ENCODE measurements at regions not wholly inside any gene's neighbourhood (a gene's known extent, or its start where the extent isn't known, plus 50 kb on each side); places are given as distances from the start of the nearest gene placed in this dataset.
"Not testable (repeated sequence)": the region's sequence is repeated elsewhere in the genome, so short reads cannot be mapped to it uniquely, and the experiment has no call there.

DNA sequence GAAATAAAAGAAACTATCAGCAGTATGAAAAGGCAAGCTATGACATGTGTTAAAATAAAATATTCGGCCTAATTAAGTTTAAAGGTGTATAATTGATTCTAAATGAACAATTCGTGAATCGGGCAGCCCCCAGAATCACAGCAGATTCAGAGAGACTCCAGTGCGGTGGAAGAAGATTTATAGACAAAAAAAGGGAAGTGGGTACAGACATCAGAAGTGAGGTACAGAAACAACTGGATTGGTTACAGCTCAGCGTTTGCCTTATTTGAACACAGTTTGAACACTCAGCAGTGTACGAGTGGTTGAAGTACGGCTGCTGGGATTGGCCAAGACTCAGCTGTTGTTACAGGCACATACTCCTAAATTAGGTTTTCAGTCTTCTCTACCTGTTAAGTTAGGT lies 113.1 kb downstream of the POU4F1 start:
- H3K9me2 ChIP-seq (replicated peaks; ENCODE audit: insufficient read depth, low read length); H3K4me1 ChIP-seq (ENCODE audit: low read length); DNase-seq; H3K27me3 ChIP-seq (ENCODE audit: low read length); H2AFZ ChIP-seq (ENCODE audit: low read length); H3K9ac ChIP-seq (ENCODE audit: low read length); H4K20me1 ChIP-seq (ENCODE audit: insufficient read depth, low read depth, low read length); H3K36me3 ChIP-seq (ENCODE audit: insufficient read depth, low read length); H3K9me3 ChIP-seq (ENCODE audit: low read length); H3K4me2 ChIP-seq (ENCODE audit: low read depth, low read length, poor library complexity, severe bottlenecking); H3K4me3 ChIP-seq (ENCODE audit: low read length); H3K79me2 ChIP-seq (ENCODE audit: low read length); H3K27ac ChIP-seq (ENCODE audit: low read length): not testable (repeated sequence)

DNA sequence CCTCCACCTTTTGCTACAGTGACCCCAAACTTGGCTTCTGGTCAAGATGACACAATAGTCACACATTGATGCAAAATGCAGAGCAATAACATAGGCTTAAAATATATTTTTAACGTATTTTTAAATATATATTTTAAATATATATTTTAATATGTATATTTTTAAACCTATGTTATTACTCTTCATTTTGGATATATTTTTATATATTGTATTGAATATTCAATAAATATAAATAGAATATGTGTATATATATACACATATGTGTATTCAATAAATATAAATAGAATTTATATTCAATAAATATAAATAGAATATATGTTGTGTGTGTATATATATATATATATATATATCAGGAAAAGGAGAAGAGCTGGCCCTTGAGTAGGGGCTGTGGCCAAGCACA lies 115.6 kb downstream of the POU4F1 start:
- Histone ChIP-seq H3K9me2 (replicated peaks; ENCODE audit: insufficient read depth, low read length) (no peaks in the 10 kb centered on the region), H3K27me3 (ENCODE audit: low read length) (no peaks in the 10 kb centered on the region), H2AFZ (ENCODE audit: low read length) (no peak overlapping the region), H3K4me3 (ENCODE audit: low read length) (no peak overlapping the region), H3K79me2 (ENCODE audit: low read length) (no peaks in the 10 kb centered on the region), H3K9ac (ENCODE audit: low read length) (no peak overlapping the region), H4K20me1 (ENCODE audit: insufficient read depth, low read depth, low read length) (no peaks in the 10 kb centered on the region), H3K36me3 (ENCODE audit: insufficient read depth, low read length) (no peaks in the 10 kb centered on the region), H3K4me2 (ENCODE audit: low read depth, low read length, poor library complexity, severe bottlenecking) (no peak overlapping the region), H3K4me1 (ENCODE audit: low read length) (no peaks in the 10 kb centered on the region), H3K9me3 (ENCODE audit: low read length) (no peaks in the 10 kb centered on the region), H3K27ac (ENCODE audit: low read length) (no peak overlapping the region)
- DNase-seq, result no peak

GRCh38 chr13:78485803-78486202 lies 117.5 kb downstream of the POU4F1 start:
- Histone ChIP-seq H3K9me3 (ENCODE audit: low read length) (no peaks in the 10 kb centered on the region), H3K36me3 (ENCODE audit: insufficient read depth, low read length) (no peaks in the 10 kb centered on the region), H3K4me2 (ENCODE audit: low read depth, low read length, poor library complexity, severe bottlenecking) (no peak overlapping the region), H3K4me3 (ENCODE audit: low read length) (no peak overlapping the region), H2AFZ (ENCODE audit: low read length) (no peak overlapping the region), H3K27ac (ENCODE audit: low read length) (no peak overlapping the region), H4K20me1 (ENCODE audit: insufficient read depth, low read depth, low read length) (no peaks in the 10 kb centered on the region), H3K9me2 (replicated peaks; ENCODE audit: insufficient read depth, low read length) (no peaks in the 10 kb centered on the region), H3K27me3 (ENCODE audit: low read length) (no peaks in the 10 kb centered on the region), H3K9ac (ENCODE audit: low read length) (no peak overlapping the region), H3K4me1 (ENCODE audit: low read length) (no peaks in the 10 kb centered on the region), H3K79me2 (ENCODE audit: low read length) (no peaks in the 10 kb centered on the region)
- no peak for DNase-seq

DNA sequence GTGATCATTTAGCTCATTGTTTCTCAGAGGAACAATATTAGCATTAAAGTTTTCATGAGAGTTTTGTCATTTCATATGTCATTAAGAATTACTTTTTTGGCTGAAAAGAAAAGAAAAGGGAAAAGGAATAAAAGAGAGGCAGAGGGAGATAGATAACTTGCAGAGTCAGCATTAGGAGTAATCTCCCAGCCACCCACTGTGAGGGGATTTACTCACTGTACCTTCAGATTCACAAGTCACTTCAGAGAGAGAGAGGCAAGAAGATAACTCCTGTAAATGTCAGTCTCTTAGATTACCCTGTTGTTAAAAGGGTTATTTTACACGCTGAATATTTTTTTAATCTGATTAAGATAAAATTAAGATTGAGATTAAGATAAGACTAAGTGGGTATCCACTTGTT lies 125.2 kb downstream of the POU4F1 start:
- Histone ChIP-seq H3K36me3 (ENCODE audit: insufficient read depth, low read length) (no peaks in the 10 kb centered on the region), H2AFZ (ENCODE audit: low read length) (no peak overlapping the region), H3K4me1 (ENCODE audit: low read length) (no peaks in the 10 kb centered on the region), H3K9me2 (replicated peaks; ENCODE audit: insufficient read depth, low read length) (no peaks in the 10 kb centered on the region), H3K27me3 (ENCODE audit: low read length) (no peaks in the 10 kb centered on the region), H3K79me2 (ENCODE audit: low read length) (no peaks in the 10 kb centered on the region), H3K9me3 (ENCODE audit: low read length) (no peaks in the 10 kb centered on the region), H3K4me3 (ENCODE audit: low read length) (no peak overlapping the region), H4K20me1 (ENCODE audit: insufficient read depth, low read depth, low read length) (no peaks in the 10 kb centered on the region), H3K27ac (ENCODE audit: low read length) (no peak overlapping the region), H3K9ac (ENCODE audit: low read length) (no peak overlapping the region), H3K4me2 (ENCODE audit: low read depth, low read length, poor library complexity, severe bottlenecking) (no peak overlapping the region)
- no peak for DNase-seq

- Histone ChIP-seq H2AFZ (ENCODE audit: low read length) (no peak overlapping the region), H3K9me3 (ENCODE audit: low read length) (no peaks in the 10 kb centered on the region), H3K4me3 (ENCODE audit: low read length) (no peak overlapping the region), H3K9ac (ENCODE audit: low read length) (no peak overlapping the region), H3K9me2 (replicated peaks; ENCODE audit: insufficient read depth, low read length) (no peaks in the 10 kb centered on the region), H3K79me2 (ENCODE audit: low read length) (no peaks in the 10 kb centered on the region), H3K27ac (ENCODE audit: low read length) (no peak overlapping the region), H4K20me1 (ENCODE audit: insufficient read depth, low read depth, low read length) (no peaks in the 10 kb centered on the region), H3K27me3 (ENCODE audit: low read length) (no peaks in the 10 kb centered on the region), H3K36me3 (ENCODE audit: insufficient read depth, low read length) (no peaks in the 10 kb centered on the region), H3K4me1 (ENCODE audit: low read length) (no peaks in the 10 kb centered on the region), H3K4me2 (ENCODE audit: low read depth, low read length, poor library complexity, severe bottlenecking) (no peak overlapping the region)
- DNase-seq, result no peak
These were observed 126.4 kb downstream of the POU4F1 start for GRCh38 chr13:78476910-78477309.

DNA sequence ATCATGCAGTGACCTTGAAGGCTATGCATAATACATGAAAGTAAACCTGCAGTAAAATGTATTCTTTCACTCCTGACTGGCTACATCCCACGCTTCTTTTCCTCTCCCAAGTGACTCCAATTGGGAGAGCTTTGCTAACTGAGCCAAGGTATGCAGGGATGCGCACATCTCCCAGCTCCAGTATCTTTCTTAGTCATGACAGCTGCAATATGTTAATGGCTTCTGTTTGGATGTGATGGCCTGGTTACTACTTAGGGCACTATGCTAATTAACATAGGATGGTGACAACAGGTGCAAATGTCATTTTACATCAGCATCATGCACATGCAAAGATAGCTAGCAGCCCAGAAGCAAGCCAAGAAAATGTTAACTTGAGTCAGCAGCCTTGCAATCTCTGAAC lies 134.7 kb downstream of the POU4F1 start:
- H3K9me3 ChIP-seq (ENCODE audit: low read length), result no peaks in the 10 kb centered on the region
- no peaks in the 10 kb centered on the region for H3K36me3 ChIP-seq (ENCODE audit: insufficient read depth, low read length)
- H3K9ac ChIP-seq (ENCODE audit: low read length), result no peak overlapping the region
- peaks cover 7% of the 10 kb centered on the region for H3K4me1 ChIP-seq (ENCODE audit: low read length)
- H3K4me2 ChIP-seq (ENCODE audit: low read depth, low read length, poor library complexity, severe bottlenecking), result no peak overlapping the region
- H3K27ac ChIP-seq (ENCODE audit: low read length), result no peak overlapping the region
- no peaks in the 10 kb centered on the region for H4K20me1 ChIP-seq (ENCODE audit: insufficient read depth, low read depth, low read length)
- H3K4me3 ChIP-seq (ENCODE audit: low read length), result no peak overlapping the region
- no peak overlapping the region for H2AFZ ChIP-seq (ENCODE audit: low read length)
- H3K27me3 ChIP-seq (ENCODE audit: low read length), result no peaks in the 10 kb centered on the region
- H3K9me2 ChIP-seq (replicated peaks; ENCODE audit: insufficient read depth, low read length), result no peaks in the 10 kb centered on the region
- no peaks in the 10 kb centered on the region for H3K79me2 ChIP-seq (ENCODE audit: low read length)
- no peak for DNase-seq

- Histone ChIP-seq H3K27me3 (ENCODE audit: low read length) (no peaks in the 10 kb centered on the region), H3K9me2 (replicated peaks; ENCODE audit: insufficient read depth, low read length) (no peaks in the 10 kb centered on the region), H3K27ac (ENCODE audit: low read length) (no peak overlapping the region), H3K36me3 (ENCODE audit: insufficient read depth, low read length) (no peaks in the 10 kb centered on the region), H3K4me1 (ENCODE audit: low read length) (peaks cover 7% of the 10 kb centered on the region), H3K4me3 (ENCODE audit: low read length) (no peak overlapping the region), H3K9me3 (ENCODE audit: low read length) (no peaks in the 10 kb centered on the region), H2AFZ (ENCODE audit: low read length) (no peak overlapping the region), H3K79me2 (ENCODE audit: low read length) (no peaks in the 10 kb centered on the region), H3K9ac (ENCODE audit: low read length) (no peak overlapping the region), H4K20me1 (ENCODE audit: insufficient read depth, low read depth, low read length) (no peaks in the 10 kb centered on the region), H3K4me2 (ENCODE audit: low read depth, low read length, poor library complexity, severe bottlenecking) (no peak overlapping the region)
- no peak for DNase-seq
These were observed 138.1 kb downstream of the POU4F1 start for GRCh38 chr13:78465250-78465649.

- no peak overlapping the region for H3K9ac ChIP-seq (ENCODE audit: low read length)
- H3K27ac ChIP-seq (ENCODE audit: low read length), result no peak overlapping the region
- no peak for DNase-seq
- H3K4me2 ChIP-seq (ENCODE audit: low read depth, low read length, poor library complexity, severe bottlenecking), result no peak overlapping the region
- no peak overlapping the region for H2AFZ ChIP-seq (ENCODE audit: low read length)
- H3K79me2 ChIP-seq (ENCODE audit: low read length), result no peaks in the 10 kb centered on the region
- H3K9me3 ChIP-seq (ENCODE audit: low read length), result no peaks in the 10 kb centered on the region
- H3K9me2 ChIP-seq (replicated peaks; ENCODE audit: insufficient read depth, low read length), result no peaks in the 10 kb centered on the region
- H4K20me1 ChIP-seq (ENCODE audit: insufficient read depth, low read depth, low read length), result no peaks in the 10 kb centered on the region
- H3K4me1 ChIP-seq (ENCODE audit: low read length), result no peaks in the 10 kb centered on the region
- no peaks in the 10 kb centered on the region for H3K36me3 ChIP-seq (ENCODE audit: insufficient read depth, low read length)
- no peaks in the 10 kb centered on the region for H3K27me3 ChIP-seq (ENCODE audit: low read length)
- H3K4me3 ChIP-seq (ENCODE audit: low read length), result no peak overlapping the region
These were observed 143.2 kb downstream of the POU4F1 start for GRCh38 chr13:78460176-78460575.

DNA sequence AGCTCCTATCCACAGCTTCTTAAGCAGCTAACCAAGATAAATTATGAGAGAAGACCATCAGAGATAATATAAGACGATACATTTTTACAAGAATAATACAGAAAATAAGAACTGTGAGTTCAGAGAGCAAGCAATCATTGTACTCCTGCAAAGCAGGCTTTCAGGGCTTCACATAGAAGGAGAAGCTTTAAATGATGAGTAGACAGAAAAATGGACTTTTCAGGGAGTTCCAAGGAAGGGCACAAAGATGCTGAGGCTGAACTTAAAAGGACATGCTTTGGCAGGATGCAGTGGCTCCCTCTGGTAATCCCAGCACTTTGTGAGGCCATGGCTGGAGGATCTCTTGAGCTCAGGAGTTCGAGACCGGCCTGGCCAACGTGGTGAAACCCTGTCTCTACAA lies 159.5 kb downstream of the POU4F1 start:
- Histone ChIP-seq H3K27ac (ENCODE audit: low read length) (no peak overlapping the region), H3K9me3 (ENCODE audit: low read length) (no peaks in the 10 kb centered on the region), H4K20me1 (ENCODE audit: insufficient read depth, low read depth, low read length) (no peaks in the 10 kb centered on the region), H3K9me2 (replicated peaks; ENCODE audit: insufficient read depth, low read length) (no peaks in the 10 kb centered on the region), H2AFZ (ENCODE audit: low read length) (no peak overlapping the region), H3K4me3 (ENCODE audit: low read length) (no peak overlapping the region), H3K27me3 (ENCODE audit: low read length) (no peaks in the 10 kb centered on the region), H3K9ac (ENCODE audit: low read length) (no peak overlapping the region), H3K4me1 (ENCODE audit: low read length) (no peaks in the 10 kb centered on the region), H3K4me2 (ENCODE audit: low read depth, low read length, poor library complexity, severe bottlenecking) (no peak overlapping the region), H3K79me2 (ENCODE audit: low read length) (no peaks in the 10 kb centered on the region), H3K36me3 (ENCODE audit: insufficient read depth, low read length) (no peaks in the 10 kb centered on the region)
- no peak for DNase-seq

All from Karpas-422 (cell line).